Colonic mucosa (tissue), 4 donors: ENCODE measurements at regions not wholly inside any gene's neighbourhood (a gene's known extent, or its start where the extent isn't known, plus 50 kb on each side); places are given as distances from the start of the nearest gene placed in this dataset.

Source experiments
- DNase-seq: peaks from one replicate; pipeline ENCODE4 v3.0.0-alpha.2; 2020
- H3K27ac ChIP-seq: fragments of 200-600 bp; one replicate; pipeline ENCODE4 v1.8.0; 2021
- H3K27me3 ChIP-seq: fragments of 200-600 bp; one replicate; pipeline ENCODE4 v1.8.0; 2021
- H3K36me3 ChIP-seq: fragments of 200-600 bp; one replicate; pipeline ENCODE4 v1.8.0; 2021
- H3K4me1 ChIP-seq: fragments of 200-600 bp; one replicate; pipeline ENCODE4 v1.8.0; 2021; ENCODE audit warnings: mild to moderate bottlenecking
- H3K4me3 ChIP-seq: fragments of 200-600 bp; one replicate; pipeline ENCODE4 v1.8.0; 2021
- H3K9ac ChIP-seq, 2 donors: one replicate each; pipeline ENCODE4 v1.7.0; 2013; ENCODE audit warnings: control low read depth in 2 of 2, low read depth in 2 of 2, low read length in 2 of 2
- H3K9me3 ChIP-seq: fragments of 200-600 bp; one replicate; pipeline ENCODE4 v1.8.0; 2021
- intact Hi-C: fragments of 100-400 bp; cut with DNase I; formaldehyde crosslinking; loops from one replicate; pipeline ENCODE4 v1.14.1; 2022
- TF ChIP-seq, protein P1 (sequence below): fragments of 200-600 bp; IDR thresholded peaks from one replicate; pipeline ENCODE4 v1.8.0; 2022; ENCODE audit warnings: antibody characterized with exemption, mild to moderate bottlenecking
- donor health status: healthy.
- donor health status: DM: no; HTN: no; CAD: no.
- donor health status: DM: no; HTN: no; CAD: no.

DNA sequence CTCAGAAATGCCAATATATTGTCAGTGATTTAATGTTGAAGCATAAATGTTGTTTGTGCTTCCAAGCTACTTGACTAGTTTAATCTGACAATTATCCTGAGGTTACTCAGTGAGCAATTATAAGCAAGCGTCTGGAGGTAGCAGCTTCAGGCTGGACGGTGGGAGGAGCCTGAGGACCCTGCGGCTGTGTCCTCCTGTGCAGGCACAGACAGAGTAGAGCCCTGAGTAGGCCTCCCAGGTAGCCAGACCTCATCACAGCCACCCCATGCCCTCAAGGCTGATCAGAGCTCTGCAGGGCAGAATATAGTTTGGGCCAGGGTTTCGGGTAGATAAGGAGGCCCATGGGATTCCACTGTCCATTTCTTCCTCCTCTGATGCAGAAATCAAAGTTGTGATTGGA lies 153.6 kb downstream of the DRD1 start:
- no peak overlapping the region for H3K4me3 ChIP-seq
- H3K9me3 ChIP-seq = no peaks in the 10 kb centered on the region
- H3K36me3 ChIP-seq = no peaks in the 10 kb centered on the region
- no peak for DNase-seq
- intact Hi-C loops = no loop called here
- no peak overlapping the region for H3K27ac ChIP-seq
- no peaks in the 10 kb centered on the region for H3K27me3 ChIP-seq
- no peak overlapping the region for H3K9ac ChIP-seq
- no peaks in the 10 kb centered on the region for H3K4me1 ChIP-seq
- TF ChIP-seq, protein P1, sequence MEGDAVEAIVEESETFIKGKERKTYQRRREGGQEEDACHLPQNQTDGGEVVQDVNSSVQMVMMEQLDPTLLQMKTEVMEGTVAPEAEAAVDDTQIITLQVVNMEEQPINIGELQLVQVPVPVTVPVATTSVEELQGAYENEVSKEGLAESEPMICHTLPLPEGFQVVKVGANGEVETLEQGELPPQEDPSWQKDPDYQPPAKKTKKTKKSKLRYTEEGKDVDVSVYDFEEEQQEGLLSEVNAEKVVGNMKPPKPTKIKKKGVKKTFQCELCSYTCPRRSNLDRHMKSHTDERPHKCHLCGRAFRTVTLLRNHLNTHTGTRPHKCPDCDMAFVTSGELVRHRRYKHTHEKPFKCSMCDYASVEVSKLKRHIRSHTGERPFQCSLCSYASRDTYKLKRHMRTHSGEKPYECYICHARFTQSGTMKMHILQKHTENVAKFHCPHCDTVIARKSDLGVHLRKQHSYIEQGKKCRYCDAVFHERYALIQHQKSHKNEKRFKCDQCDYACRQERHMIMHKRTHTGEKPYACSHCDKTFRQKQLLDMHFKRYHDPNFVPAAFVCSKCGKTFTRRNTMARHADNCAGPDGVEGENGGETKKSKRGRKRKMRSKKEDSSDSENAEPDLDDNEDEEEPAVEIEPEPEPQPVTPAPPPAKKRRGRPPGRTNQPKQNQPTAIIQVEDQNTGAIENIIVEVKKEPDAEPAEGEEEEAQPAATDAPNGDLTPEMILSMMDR = no peak

DNA sequence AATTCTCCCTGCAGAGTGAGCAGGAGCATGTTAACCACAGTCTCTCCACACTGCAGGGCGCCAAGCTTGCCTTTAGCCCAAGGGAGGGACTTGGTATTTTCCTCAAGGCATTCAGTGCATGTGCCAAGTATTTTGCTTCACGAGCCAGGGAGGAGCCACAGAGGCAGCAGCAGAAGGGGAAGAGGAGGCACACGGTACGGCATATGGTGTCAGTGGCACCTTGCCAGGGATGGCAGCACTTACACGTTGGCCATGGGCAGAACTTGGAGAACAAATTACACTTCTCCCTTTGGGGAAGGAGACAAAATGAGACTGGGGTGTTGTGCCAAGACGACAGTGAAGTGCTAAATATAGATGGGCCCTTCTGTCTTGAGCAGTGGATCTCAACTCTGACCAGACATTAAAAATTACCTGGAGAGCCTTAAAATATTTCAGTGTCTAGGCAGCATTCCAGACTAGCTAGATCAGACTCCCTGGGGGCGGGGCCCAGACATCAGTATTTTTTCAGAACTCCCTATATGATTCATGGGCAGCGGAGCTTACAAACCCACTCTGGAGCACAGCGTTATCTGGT lies 155.8 kb downstream of the DRD1 start:
- DNase-seq = no peak
- H3K9ac ChIP-seq = no peak overlapping the region
- intact Hi-C loops = no loop called here

DNA sequence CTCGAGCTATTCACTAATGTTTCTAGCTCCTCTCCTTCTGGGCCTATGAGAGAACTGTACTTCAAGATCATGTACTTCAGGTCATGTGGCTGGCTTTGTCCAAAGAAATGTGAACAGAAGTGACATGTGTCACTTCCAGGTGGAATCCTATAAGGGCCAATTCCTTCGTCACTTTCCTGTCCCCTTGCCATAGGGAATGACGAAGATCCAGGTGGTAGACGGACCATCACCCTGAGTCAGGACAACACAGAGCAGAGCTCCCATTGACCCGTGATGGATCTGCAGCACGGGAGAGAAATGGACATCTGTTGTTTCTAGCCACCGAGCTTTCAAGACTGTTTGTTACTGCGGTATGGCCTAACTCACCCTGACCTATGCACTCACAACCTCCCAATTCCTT lies 157.0 kb downstream of the DRD1 start:
- Histone ChIP-seq H3K9ac (no peak overlapping the region), H3K27ac (no peak overlapping the region), H3K27me3 (no peaks in the 10 kb centered on the region), H3K9me3 (no peaks in the 10 kb centered on the region), H3K4me3 (no peak overlapping the region), H3K4me1 (no peaks in the 10 kb centered on the region), H3K36me3 (no peaks in the 10 kb centered on the region)
- TF ChIP-seq, protein P1 = no peak
- intact Hi-C loops = no loop called here
- no peak for DNase-seq

More for the DNA sequence above, 155.8 kb downstream of the DRD1 start:
- no peak overlapping the region for H3K27ac ChIP-seq
- no peaks in the 10 kb centered on the region for H3K4me1 ChIP-seq
- H3K9me3 ChIP-seq = no peaks in the 10 kb centered on the region
- no peaks in the 10 kb centered on the region for H3K27me3 ChIP-seq
- TF ChIP-seq, protein P1 = no peak
- no peaks in the 10 kb centered on the region for H3K36me3 ChIP-seq
- no peak overlapping the region for H3K4me3 ChIP-seq

DNA sequence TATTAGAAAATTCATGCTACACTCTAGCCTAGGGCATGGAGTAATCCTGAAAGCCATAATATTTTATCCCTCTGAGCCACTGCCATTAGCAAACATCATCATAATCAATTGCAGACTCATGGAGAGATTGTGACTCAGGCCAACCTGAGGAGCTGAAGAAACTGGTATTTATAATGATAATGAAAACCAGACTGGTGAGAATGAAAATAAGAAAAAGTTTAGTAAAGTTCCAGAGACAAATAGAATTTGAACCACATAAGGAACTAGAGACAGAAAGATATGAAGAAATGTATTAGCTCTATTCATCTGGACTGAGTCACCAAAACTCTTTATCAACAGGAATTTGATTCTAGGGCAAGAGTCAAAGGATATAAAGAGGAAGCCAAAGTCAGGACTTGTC lies 158.7 kb downstream of the DRD1 start:
- no peaks in the 10 kb centered on the region for H3K4me1 ChIP-seq
- intact Hi-C loops = no loop called here

DNA sequence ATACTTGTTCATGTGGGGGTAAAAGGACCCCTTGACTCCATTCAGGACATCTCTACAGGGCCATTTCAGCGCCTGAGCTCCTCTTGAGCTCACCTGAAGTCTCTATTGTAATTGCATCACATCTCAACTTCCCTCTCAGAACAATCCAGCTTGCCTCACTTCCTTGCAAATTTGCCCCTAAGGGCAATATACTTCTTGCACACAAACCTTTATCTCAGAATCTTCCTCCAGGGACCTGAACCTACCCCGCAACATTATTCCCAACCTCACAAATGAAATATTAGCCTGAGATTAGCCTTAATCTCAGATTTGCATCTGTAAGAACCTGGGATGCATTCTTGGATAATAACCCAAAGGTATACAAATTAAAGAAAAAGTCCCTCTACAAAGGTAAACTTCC lies 159.2 kb downstream of the DRD1 start:
- intact Hi-C loops = no loop called here
- no peak for DNase-seq

More for the DNA sequence above, 158.7 kb downstream of the DRD1 start:
- no peak overlapping the region for H3K4me3 ChIP-seq
- no peak for DNase-seq
- H3K9ac ChIP-seq = no peak overlapping the region
- no peaks in the 10 kb centered on the region for H3K36me3 ChIP-seq
- no peaks in the 10 kb centered on the region for H3K27me3 ChIP-seq
- TF ChIP-seq, protein P1 = no peak
- no peak overlapping the region for H3K27ac ChIP-seq
- no peaks in the 10 kb centered on the region for H3K9me3 ChIP-seq

More for the DNA sequence above, 159.2 kb downstream of the DRD1 start:
- Histone ChIP-seq H3K4me1 (no peaks in the 10 kb centered on the region), H3K27ac (no peak overlapping the region), H3K9me3 (no peaks in the 10 kb centered on the region), H3K27me3 (no peaks in the 10 kb centered on the region), H3K4me3 (no peak overlapping the region), H3K36me3 (no peaks in the 10 kb centered on the region), H3K9ac (no peak overlapping the region)
- TF ChIP-seq, protein P1 = no peak
